Hepatocyte (in vitro differentiated cells): ENCODE measurements at regions not wholly inside any gene's neighbourhood (a gene's known extent, or its start where the extent isn't known, plus 50 kb on each side); places are given as distances from the start of the nearest gene placed in this dataset.

Experiments used
- DNase-seq: peaks from one replicate; pipeline ENCODE4 v3.0.0-alpha.2; 2016; ENCODE audit warnings: low spot score
- H2AFZ ChIP-seq: fragments of 200-600 bp; sonication (generic); 2 replicates; pipeline ENCODE4 v1.6.0; 2016; ENCODE audit warnings: antibody characterized with exemption, mild to moderate bottlenecking
- H3K27ac ChIP-seq: fragments of 200-600 bp; sonication (generic); 2 replicates; pipeline ENCODE4 v1.5.1; 2016; ENCODE audit warnings: mild to moderate bottlenecking
- H3K27me3 ChIP-seq: fragments of 200-600 bp; sonication (generic); 2 replicates; pipeline ENCODE4 v1.6.1; 2016
- H3K36me3 ChIP-seq: fragments of 200-600 bp; sonication (generic); replicated peaks from 2 replicates; pipeline ENCODE4 v1.5.1; 2016; ENCODE audit warnings: low read depth; ENCODE audit not compliant: insufficient read depth
- H3K4me1 ChIP-seq: fragments of 200-600 bp; sonication (generic); 2 replicates; pipeline ENCODE4 v1.5.1; 2016; ENCODE audit warnings: mild to moderate bottlenecking, moderate library complexity; ENCODE audit not compliant: insufficient read depth
- H3K4me2 ChIP-seq: fragments of 200-600 bp; sonication (generic); 2 replicates; pipeline ENCODE4 v1.6.0; 2016
- H3K4me3 ChIP-seq: fragments of 200-600 bp; sonication (generic); 2 replicates; pipeline ENCODE4 v1.5.1; 2016; ENCODE audit warnings: mild to moderate bottlenecking
- H3K79me2 ChIP-seq: fragments of 200-600 bp; sonication (generic); 2 replicates; pipeline ENCODE4 v1.6.0; 2017; ENCODE audit warnings: mild to moderate bottlenecking
- H3K9me2 ChIP-seq: fragments of 200-600 bp; sonication (generic); replicated peaks from 2 replicates; pipeline ENCODE4 v1.6.0; 2017; ENCODE audit warnings: mild to moderate bottlenecking; ENCODE audit not compliant: insufficient read depth
- H3K9me3 ChIP-seq: fragments of 200-600 bp; sonication (generic); 2 replicates; pipeline ENCODE4 v1.5.1; 2016; ENCODE audit warnings: low read depth, mild to moderate bottlenecking
- H4K20me1 ChIP-seq: fragments of 200-600 bp; sonication (generic); 2 replicates; pipeline ENCODE4 v1.6.0; 2016; ENCODE audit warnings: mild to moderate bottlenecking; ENCODE audit not compliant: insufficient read depth, poor library complexity, severe bottlenecking
- CTCF ChIP-seq: fragments of 200-600 bp; sonication (generic); IDR thresholded peaks from 2 replicates; pipeline ENCODE4 v1.5.1; 2016; ENCODE audit warnings: antibody characterized with exemption, mild to moderate bottlenecking; ENCODE audit not compliant: poor library complexity
- EZH2 ChIP-seq: fragments of 200-600 bp; sonication (generic); IDR thresholded peaks from 2 replicates; pipeline ENCODE4 v1.6.1; 2016; ENCODE audit warnings: antibody characterized with exemption, mild to moderate bottlenecking, borderline replicate concordance
- EZH2phosphoT487 ChIP-seq: fragments of 200-600 bp; sonication (generic); IDR thresholded peaks from one replicate; pipeline ENCODE4 v1.6.1; 2018; ENCODE audit warnings: antibody characterized with exemption, mild to moderate bottlenecking, low read depth, moderate library complexity; ENCODE audit not compliant: unreplicated experiment, severe bottlenecking
- WGBS: methylation state at CpG from one replicate; pipeline ENCODE4 v1.1.6; 2016; ENCODE audit warnings: low lambda C conversion rate; ENCODE audit errors: missing lambda C conversion rate; 5-methylcytosine and 5-hydroxymethylcytosine counted together

- no peaks in the 10 kb centered on the region for H3K27me3 ChIP-seq
- WGBS: 42% methylated on average over 7 of the region's 7 CpGs
- H3K27ac ChIP-seq: no peak overlapping the region
- no peak for DNase-seq
- H3K4me3 ChIP-seq: no peak overlapping the region
- no peaks in the 10 kb centered on the region for H3K36me3 ChIP-seq
- H3K4me1 ChIP-seq: no peaks in the 10 kb centered on the region
- no peaks in the 10 kb centered on the region for H4K20me1 ChIP-seq
- TF ChIP-seq EZH2 (no peak), CTCF (no peak), EZH2phosphoT487 (no peak)
- no peaks in the 10 kb centered on the region for H3K79me2 ChIP-seq
- no peaks in the 10 kb centered on the region for H3K9me2 ChIP-seq
- no peak overlapping the region for H3K4me2 ChIP-seq
- H2AFZ ChIP-seq: no peak overlapping the region
- no peaks in the 10 kb centered on the region for H3K9me3 ChIP-seq
These were observed 256.7 kb upstream of the SETBP1 start for GRCh38 chr18:44423814-44424644.

DNA sequence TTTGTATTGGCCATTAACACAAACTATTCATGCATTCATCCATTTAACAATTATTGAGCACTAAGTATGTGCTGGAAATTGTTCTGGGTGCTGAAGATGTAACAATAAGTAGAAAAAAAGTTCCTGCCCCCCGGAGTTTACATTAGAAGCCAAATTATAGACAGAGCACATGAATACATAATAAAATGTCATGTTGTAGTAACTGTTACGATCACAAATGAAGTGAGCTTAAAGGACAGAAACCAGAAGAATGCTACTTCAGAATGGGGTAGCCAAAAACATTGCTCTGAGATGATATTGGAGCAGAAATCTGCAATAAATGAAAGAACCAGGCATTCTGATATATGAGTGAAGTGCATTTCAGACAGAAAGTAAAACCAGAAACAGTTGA, 256.0 kb upstream of the SETBP1 start:
- TF ChIP-seq CTCF (no peak), EZH2phosphoT487 (no peak), EZH2 (no peak)

DNA sequence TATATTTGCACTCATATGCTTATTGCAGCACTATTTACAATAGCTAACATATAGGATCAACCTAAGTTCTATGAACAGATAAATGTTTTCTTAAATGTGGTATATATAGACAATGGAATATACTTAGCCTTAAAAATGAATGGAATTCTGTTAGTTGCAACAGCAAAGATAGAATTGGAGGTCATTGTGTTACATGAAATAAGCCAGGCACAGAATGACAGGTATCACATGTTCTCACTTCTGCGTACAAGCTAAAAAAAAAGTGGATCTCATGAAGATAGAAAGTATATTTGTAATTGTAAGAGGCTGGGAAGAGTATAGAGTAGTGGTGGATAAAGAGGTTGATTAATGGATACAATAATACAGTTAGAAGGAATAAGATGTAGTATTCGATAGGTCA, 255.5 kb upstream of the SETBP1 start:
- Histone ChIP-seq H3K4me2 (no peak overlapping the region), H4K20me1 (no peaks in the 10 kb centered on the region), H3K9me2 (no peaks in the 10 kb centered on the region), H3K79me2 (no peaks in the 10 kb centered on the region), H3K4me1 (no peaks in the 10 kb centered on the region), H3K27ac (no peak overlapping the region), H3K27me3 (no peaks in the 10 kb centered on the region), H3K36me3 (no peaks in the 10 kb centered on the region), H3K4me3 (no peak overlapping the region), H2AFZ (no peak overlapping the region), H3K9me3 (no peaks in the 10 kb centered on the region)
- TF ChIP-seq EZH2 (no peak), EZH2phosphoT487 (no peak), CTCF (no peak)
- WGBS: 79% methylated on average over 2 of the region's 2 CpGs
- no peak for DNase-seq

More for the DNA sequence above, 256.0 kb upstream of the SETBP1 start:
- Histone ChIP-seq H3K36me3 (no peaks in the 10 kb centered on the region), H3K4me2 (no peak overlapping the region), H4K20me1 (no peaks in the 10 kb centered on the region), H3K27ac (no peak overlapping the region), H3K27me3 (no peaks in the 10 kb centered on the region), H3K9me3 (no peaks in the 10 kb centered on the region), H2AFZ (no peak overlapping the region), H3K4me3 (no peak overlapping the region), H3K79me2 (no peaks in the 10 kb centered on the region), H3K4me1 (no peaks in the 10 kb centered on the region), H3K9me2 (no peaks in the 10 kb centered on the region)
- DNase-seq: no peak
- 59% methylated on average over 2 of the region's 2 CpGs for WGBS
